NB4 (cell line): ENCODE measurements at regions not wholly inside any gene's neighbourhood (a gene's known extent, or its start where the extent isn't known, plus 50 kb on each side); places are given as distances from the start of the nearest gene placed in this dataset.

ENCODE experiments used
- CTCF ChIP-seq: IDR thresholded peaks from one replicate; pipeline ENCODE4 v1.5.1; 2012; ENCODE audit warnings: low read depth, low read length
- MYC ChIP-seq: IDR thresholded peaks from 2 replicates; pipeline ENCODE4 v1.6.1; 2011; ENCODE audit warnings: low read depth, low read length
- POLR2A ChIP-seq: IDR thresholded peaks from 2 replicates; pipeline ENCODE4 v1.6.1; 2011; ENCODE audit warnings: mild to moderate bottlenecking; ENCODE audit not compliant: insufficient read length; ENCODE audit errors: extremely low read depth

- no peak for TF ChIP-seq CTCF
- TF ChIP-seq MYC, result no peak
- no peak for TF ChIP-seq POLR2A
Observed at GRCh38 chr7:106597014-106597413, 63.9 kb downstream of the CCDC71L start.
